ENCODE measurements at regions not wholly inside any gene's neighbourhood (a gene's known extent, or its start where the extent isn't known, plus 50 kb on each side); places are given as distances from the start of the nearest gene placed in this dataset.

GRCh38 chr5:158297002-158297527 is 438.1 kb upstream of the CLINT1 start:
- no peak for DNase-seq (ENCODE audit: low spot score)

GRCh38 chr5:158294701-158295100 is 435.8 kb upstream of the CLINT1 start:
- no peak for DNase-seq (ENCODE audit: low spot score)

GRCh38 chr5:158292981-158293380 is 434.0 kb upstream of the CLINT1 start:
- no peak for DNase-seq (ENCODE audit: low spot score)

- DNase-seq (ENCODE audit: low spot score), result no peak
Observed at GRCh38 chr5:158289967-158290366, 431.0 kb upstream of the CLINT1 start.

GRCh38 chr5:158288272-158288657 is 429.3 kb upstream of the CLINT1 start:
- DNase-seq (ENCODE audit: low spot score), result no peak

- no peak for DNase-seq (ENCODE audit: low spot score)
Observed at GRCh38 chr5:158287643-158288271, 428.8 kb upstream of the CLINT1 start.

GRCh38 chr5:158286827-158287226 is 427.9 kb upstream of the CLINT1 start:
- DNase-seq (ENCODE audit: low spot score), result no peak

- DNase-seq (ENCODE audit: low spot score), result no peak
Observed at GRCh38 chr5:158285698-158286097, 426.8 kb upstream of the CLINT1 start.

- no peak for DNase-seq (ENCODE audit: low spot score)
Observed at GRCh38 chr5:158284242-158284641, 425.3 kb upstream of the CLINT1 start.

- no peak for DNase-seq (ENCODE audit: low spot score)
Observed at GRCh38 chr5:158283397-158283796, 424.5 kb upstream of the CLINT1 start.

- DNase-seq (ENCODE audit: low spot score), result no peak
Observed at GRCh38 chr5:158278216-158278925, 419.4 kb upstream of the CLINT1 start.

GRCh38 chr5:158277276-158277675 is 418.3 kb upstream of the CLINT1 start:
- no peak for DNase-seq (ENCODE audit: low spot score)

GRCh38 chr5:158276692-158277091 is 417.7 kb upstream of the CLINT1 start:
- no peak for DNase-seq (ENCODE audit: low spot score)

- DNase-seq (ENCODE audit: low spot score), result no peak
Observed at GRCh38 chr5:158275511-158275910, 416.6 kb upstream of the CLINT1 start.

- DNase-seq (ENCODE audit: low spot score), result no peak
Observed at GRCh38 chr5:158273035-158273434, 414.1 kb upstream of the CLINT1 start.

GRCh38 chr5:158272409-158272808 is 413.5 kb upstream of the CLINT1 start:
- no peak for DNase-seq (ENCODE audit: low spot score)

GRCh38 chr5:158270996-158271554 is 412.1 kb upstream of the CLINT1 start:
- no peak for DNase-seq (ENCODE audit: low spot score)

- no peak for DNase-seq (ENCODE audit: low spot score)
Observed at GRCh38 chr5:158268286-158268685, 409.3 kb upstream of the CLINT1 start.

GRCh38 chr5:158267228-158267627 is 408.3 kb upstream of the CLINT1 start:
- no peak for DNase-seq (ENCODE audit: low spot score)

- DNase-seq (ENCODE audit: low spot score), result no peak
Observed at GRCh38 chr5:158265931-158266700, 407.2 kb upstream of the CLINT1 start.

- DNase-seq (ENCODE audit: low spot score), result no peak
Observed at GRCh38 chr5:158265346-158265745, 406.4 kb upstream of the CLINT1 start.

- DNase-seq (ENCODE audit: low spot score), result no peak
Observed at GRCh38 chr5:158264264-158264663, 405.3 kb upstream of the CLINT1 start.

All from CD4-positive, alpha-beta T cell treated with Interleukin-6 at 100 ng/mL for 8 hours (primary cell).